ENCODE measurements at regions not wholly inside any gene's neighbourhood (a gene's known extent, or its start where the extent isn't known, plus 50 kb on each side); places are given as distances from the start of the nearest gene placed in this dataset.

GRCh38 chr2:185663811-185664210, 74.8 kb upstream of the FSIP2 start:
- no peaks in the 10 kb centered on the region for H3K27me3 ChIP-seq (replicated peaks in 1 of 4; ENCODE audit: control insufficient read depth in 3 of 4, extremely low read depth in 1 of 4, insufficient read depth in 3 of 4, low read length in 3 of 4)
- peaks cover 0 to 2% of the 10 kb centered on the region in 2 experiments for H4K20me1 ChIP-seq (replicated peaks in 1 of 2; ENCODE audit: control insufficient read depth in 1 of 2, insufficient read depth in 2 of 2, low read length in 2 of 2)
- no peaks in the 10 kb centered on the region for H3K9me3 ChIP-seq (ENCODE audit: insufficient read depth in 2 of 2, low read depth in 1 of 2, low read length in 1 of 2)
- H3K56ac ChIP-seq (replicated peaks; ENCODE audit: insufficient read length, low read depth, low read length): no peak overlapping the region
- H3K23me2 ChIP-seq (ENCODE audit: low read depth, low read length): no peaks in the 10 kb centered on the region; the same call in 1 of the 2 replicates
- 95% methylated on average over 1 of the region's 1 CpG; no CpG with 5 or more reads in 1 of the 2 experiments for WGBS, 2 experiments (ENCODE audit: extremely low coverage in 1 of 2, insufficient coverage in 1 of 2, insufficient read length in 1 of 2, insufficient replicate concordance in 2 of 2, low coverage in 1 of 2, low lambda C conversion rate in 2 of 2, missing lambda C conversion rate in 1 of 2)
- H3K4me3 ChIP-seq (ENCODE audit: extremely low read depth in 1 of 4, insufficient read depth in 2 of 4, low read depth in 3 of 4, low read length in 4 of 4): no peak overlapping the region
- no peak overlapping the region for H3K23ac ChIP-seq (ENCODE audit: insufficient read length)
- H3K9ac ChIP-seq (replicated peaks in 1 of 4; ENCODE audit: extremely low read depth in 1 of 4, low read depth in 3 of 4, low read length in 3 of 4): no peak overlapping the region
- no peak overlapping the region for H2AK5ac ChIP-seq (ENCODE audit: low read depth, low read length)
- no peak overlapping the region for H2BK20ac ChIP-seq (ENCODE audit: low read length)
- no peaks in the 10 kb centered on the region for H3K36me3 ChIP-seq (ENCODE audit: control insufficient read depth in 2 of 4, insufficient read depth in 4 of 4, low read length in 3 of 4)
- no peak for DNase-seq (ENCODE audit: low read depth in 1 of 2, low spot score in 2 of 2)
- H3K27ac ChIP-seq (ENCODE audit: low read depth, low read length): no peak overlapping the region
- no peak overlapping the region for H4K8ac ChIP-seq (ENCODE audit: extremely low read depth, insufficient read depth, low read length)
- no peak overlapping the region for H2BK15ac ChIP-seq (ENCODE audit: low read length)
- no peak overlapping the region for H3K4me2 ChIP-seq (ENCODE audit: insufficient read depth in 1 of 2, low read depth in 2 of 2, low read length in 2 of 2)
- H2BK12ac ChIP-seq (ENCODE audit: low read depth, low read length): no peak overlapping the region
- no peaks in the 10 kb centered on the region for H3K79me1 ChIP-seq (ENCODE audit: low read depth, low read length)
- no peak overlapping the region for H3K4ac ChIP-seq (replicated peaks; ENCODE audit: insufficient read length, low read depth, low read length)
- H2AFZ ChIP-seq (ENCODE audit: low read length): no peak overlapping the region
- H4K91ac ChIP-seq (replicated peaks; ENCODE audit: insufficient read length, low read length): no peak overlapping the region
- H2BK120ac ChIP-seq (replicated peaks; ENCODE audit: low read depth, low read length): no peak overlapping the region
- no peaks in the 10 kb centered on the region for H3K79me2 ChIP-seq (ENCODE audit: control insufficient read depth in 1 of 2, insufficient read depth in 2 of 2, low read length in 2 of 2)
- no peaks in the 10 kb centered on the region for H3K4me1 ChIP-seq (replicated peaks in 1 of 4; ENCODE audit: control insufficient read depth in 3 of 4, insufficient read depth in 4 of 4, low read length in 3 of 4)
- ChIA-PET CTCF (ENCODE audit: partially characterized antibody) (no interaction called here), POLR2A (ENCODE audit: partially characterized antibody) (no interaction called here)
- H3K14ac ChIP-seq (ENCODE audit: insufficient read length): no peak overlapping the region
- H2BK5ac ChIP-seq (ENCODE audit: low read depth, low read length): no peak overlapping the region
- no peak for TF ChIP-seq RXRA (IDR thresholded peaks at IDR 0.05; ENCODE audit: insufficient read depth, low read depth, low read length)
- TF ChIP-seq TBP (IDR thresholded peaks at IDR 0.05; ENCODE audit: low read depth, low read length): no peak
- no peak for TF ChIP-seq POU5F1 (IDR thresholded peaks at IDR 0.05; ENCODE audit: low read depth, low read length)
- TF ChIP-seq SUZ12 (IDR thresholded peaks at IDR 0.05; ENCODE audit: low read length): no peak
- TF ChIP-seq CTBP2 (IDR thresholded peaks at IDR 0.05; ENCODE audit: borderline replicate concordance, insufficient read depth, insufficient read length, low read length): no peak
- TF ChIP-seq ATF2 (IDR thresholded peaks at IDR 0.05; ENCODE audit: low read length): no peak
- no peak for TF ChIP-seq CHD2 (IDR thresholded peaks at IDR 0.05; ENCODE audit: low read length)
- TF ChIP-seq NANOG (IDR thresholded peaks at IDR 0.05; ENCODE audit: insufficient read depth, low read depth, low read length, poor library complexity, severe bottlenecking): no peak
- no peak for TF ChIP-seq RAD21 (IDR thresholded peaks at IDR 0.05 in 1 of 2, conservative IDR thresholded peaks at IDR 0.05 in 1 of 2; ENCODE audit: low read depth in 2 of 2, low read length in 2 of 2)
- TF ChIP-seq BRCA1 (IDR thresholded peaks at IDR 0.05; ENCODE audit: low read depth, low read length): no peak
- TF ChIP-seq SIRT6 (IDR thresholded peaks at IDR 0.05; ENCODE audit: low read length): no peak
- no peak overlapping the region for H3K18ac ChIP-seq (ENCODE audit: extremely low read depth, low read length)
- no peak for FAIRE-seq
- H4K5ac ChIP-seq (ENCODE audit: insufficient read length, low read depth, low read length): no peak overlapping the region

Measured in H1 (cell line).